Neural progenitor cell (in vitro differentiated cells): ENCODE measurements at regions not wholly inside any gene's neighbourhood (a gene's known extent, or its start where the extent isn't known, plus 50 kb on each side); places are given as distances from the start of the nearest gene placed in this dataset.

Source experiments
- DNase-seq: peaks from one replicate; pipeline ENCODE4 v3.0.0-alpha.2; 2016; ENCODE audit warnings: low spot score
- H2AFZ ChIP-seq: fragments of 200-600 bp; sonication (generic); replicated peaks from 2 replicates; pipeline ENCODE4 v1.6.1; 2016; ENCODE audit warnings: antibody characterized with exemption
- H3F3A ChIP-seq: fragments of 200-600 bp; sonication (generic); 2 replicates; pipeline ENCODE4 v1.6.1; 2016; ENCODE audit warnings: antibody characterized with exemption, low read depth
- H3K27ac ChIP-seq: fragments of 200-600 bp; sonication (generic); 2 replicates; pipeline ENCODE4 v1.5.1; 2016; ENCODE audit warnings: mild to moderate bottlenecking
- H3K27me3 ChIP-seq: fragments of 200-600 bp; sonication (generic); 2 replicates; pipeline ENCODE4 v1.6.1; 2016; ENCODE audit warnings: mild to moderate bottlenecking, moderate library complexity
- H3K36me3 ChIP-seq: fragments of 200-600 bp; sonication (generic); 2 replicates; pipeline ENCODE4 v1.5.1; 2016
- H3K4me1 ChIP-seq: fragments of 200-600 bp; sonication (generic); 2 replicates; pipeline ENCODE4 v1.6.1; 2016; ENCODE audit warnings: mixed run types
- H3K4me2 ChIP-seq: fragments of 200-600 bp; sonication (generic); 2 replicates; pipeline ENCODE4 v1.6.1; 2016
- H3K4me3 ChIP-seq: fragments of 200-600 bp; sonication (generic); 2 replicates; pipeline ENCODE4 v1.5.1; 2016
- H3K79me2 ChIP-seq: fragments of 200-600 bp; sonication (generic); 2 replicates; pipeline ENCODE4 v1.6.1; 2016; ENCODE audit warnings: low read depth
- H3K9ac ChIP-seq: fragments of 200-600 bp; sonication (generic); 2 replicates; pipeline ENCODE4 v1.6.1; 2016
- H3K9me3 ChIP-seq: fragments of 200-600 bp; sonication (generic); 2 replicates; pipeline ENCODE4 v1.5.1; 2016; ENCODE audit warnings: low read depth
- H4K20me1 ChIP-seq: fragments of 200-600 bp; sonication (generic); 2 replicates; pipeline ENCODE4 v1.6.1; 2016; ENCODE audit warnings: low read depth
- H3K27ac Mint-ChIP-seq: 3 replicates; pipeline ENCODE4 v1.8.0; 2021; ENCODE audit warnings: mixed read lengths
- H3K27me3 Mint-ChIP-seq: 2 replicates; pipeline ENCODE4 v1.8.0; 2022; ENCODE audit warnings: low read depth, mild to moderate bottlenecking, inconsistent platforms, moderate library complexity, mixed read lengths; ENCODE audit not compliant: insufficient read depth
- H3K36me3 Mint-ChIP-seq: 3 replicates; pipeline ENCODE4 v1.8.0; 2021; ENCODE audit warnings: mixed read lengths
- H3K4me1 Mint-ChIP-seq: 3 replicates; pipeline ENCODE4 v1.8.0; 2021; ENCODE audit warnings: mixed read lengths
- H3K4me3 Mint-ChIP-seq: 3 replicates; pipeline ENCODE4 v1.8.0; 2021; ENCODE audit warnings: mild to moderate bottlenecking, moderate library complexity, mixed read lengths
- H3K9me3 Mint-ChIP-seq: 3 replicates; pipeline ENCODE4 v1.8.0; 2020; ENCODE audit warnings: mixed read lengths
- EZH2 ChIP-seq: fragments of 200-600 bp; sonication (generic); IDR thresholded peaks from 2 replicates; pipeline ENCODE4 v1.6.1; 2017; ENCODE audit warnings: antibody characterized with exemption, mild to moderate bottlenecking, moderate library complexity
- EZH2phosphoT487 ChIP-seq: fragments of 200-600 bp; sonication (generic); IDR thresholded peaks from 2 replicates; pipeline ENCODE4 v1.6.1; 2017; ENCODE audit warnings: antibody characterized with exemption
- TF ChIP-seq, protein P1 (sequence below): fragments of 200-600 bp; sonication (generic); IDR thresholded peaks from 2 replicates; pipeline ENCODE4 v1.5.1; 2017; ENCODE audit warnings: antibody characterized with exemption, mild to moderate bottlenecking

DNA sequence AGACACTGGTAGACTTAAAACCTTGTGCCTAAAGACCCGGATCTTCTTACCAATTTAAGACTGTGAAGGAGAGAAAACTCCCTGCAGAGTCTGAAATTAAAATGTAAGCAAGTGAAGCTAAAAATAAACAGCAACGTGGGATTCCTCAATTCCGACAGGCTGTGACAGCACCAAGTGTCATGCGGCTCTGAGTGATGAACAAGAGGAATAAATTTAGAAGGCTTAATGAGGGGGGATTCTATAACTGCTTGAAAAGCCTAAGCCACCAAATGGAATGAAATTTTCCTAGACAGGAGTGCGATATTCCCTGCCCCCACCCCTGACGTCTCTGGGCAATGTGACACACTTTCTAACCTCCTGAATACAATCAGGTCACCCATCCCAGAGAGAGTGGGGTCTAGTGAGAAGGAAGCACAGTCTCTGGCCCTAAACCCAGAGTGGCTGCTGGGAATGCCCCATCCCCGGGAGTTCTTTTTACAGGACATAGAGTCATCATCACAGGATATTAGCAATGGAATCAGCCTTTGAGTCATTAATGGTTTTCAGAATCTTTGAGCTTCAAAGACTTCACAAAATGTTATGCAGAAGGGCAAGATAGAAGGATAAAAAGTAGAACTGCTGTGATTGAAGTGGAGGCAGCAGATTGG lies 114.3 kb downstream of the EDEM1 start:
- Histone ChIP-seq H3K4me1 (no peaks in the 10 kb centered on the region), H3K27me3 (no peaks in the 10 kb centered on the region), H3K79me2 (no peaks in the 10 kb centered on the region), H3K9me3 (no peaks in the 10 kb centered on the region), H3K36me3 (no peaks in the 10 kb centered on the region), H2AFZ (no peak overlapping the region), H3K9ac (no peak overlapping the region), H4K20me1 (no peaks in the 10 kb centered on the region), H3K27ac (no peak overlapping the region), H3F3A (no peaks in the 10 kb centered on the region), H3K4me3 (no peak overlapping the region), H3K4me2 (no peak overlapping the region)
- no peak for TF ChIP-seq EZH2phosphoT487
- no peaks in the 10 kb centered on the region for H3K36me3 Mint-ChIP-seq
- DNase-seq = no peak
- no peak overlapping the region for H3K4me3 Mint-ChIP-seq
- H3K27ac Mint-ChIP-seq = no peak overlapping the region
- peaks cover 3% of the 10 kb centered on the region for H3K27me3 Mint-ChIP-seq
- no peaks in the 10 kb centered on the region for H3K9me3 Mint-ChIP-seq
- H3K4me1 Mint-ChIP-seq = peaks cover 18% of the 10 kb centered on the region

DNA sequence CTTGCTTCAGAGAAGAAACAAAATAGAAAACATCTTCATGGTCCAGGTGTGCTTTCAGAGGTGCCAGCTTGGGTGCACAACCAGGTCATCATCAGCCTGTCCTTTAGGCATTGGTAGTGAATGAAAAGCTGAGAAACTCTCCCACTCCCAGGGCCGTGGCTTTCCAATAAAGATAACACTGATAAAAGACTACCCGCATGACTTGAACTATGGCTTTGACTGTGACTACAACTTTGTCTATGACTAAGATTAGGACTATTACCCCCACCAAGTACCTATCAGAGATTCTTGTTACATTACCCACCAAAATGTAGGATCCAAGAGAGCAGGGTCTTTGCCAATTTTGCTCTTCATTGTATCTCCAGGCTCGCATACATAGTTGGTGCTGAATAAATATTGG lies 115.2 kb downstream of the EDEM1 start:
- no peak overlapping the region for H3K4me3 ChIP-seq
- Mint-ChIP-seq H3K9me3 (no peaks in the 10 kb centered on the region), H3K4me3 (no peak overlapping the region), H3K4me1 (peaks cover 18% of the 10 kb centered on the region), H3K27me3 (peaks cover 3% of the 10 kb centered on the region), H3K27ac (no peak overlapping the region), H3K36me3 (no peaks in the 10 kb centered on the region)
- no peaks in the 10 kb centered on the region for H3K4me1 ChIP-seq
- H3K27ac ChIP-seq = no peak overlapping the region
- no peaks in the 10 kb centered on the region for H4K20me1 ChIP-seq
- TF ChIP-seq, protein P1, sequence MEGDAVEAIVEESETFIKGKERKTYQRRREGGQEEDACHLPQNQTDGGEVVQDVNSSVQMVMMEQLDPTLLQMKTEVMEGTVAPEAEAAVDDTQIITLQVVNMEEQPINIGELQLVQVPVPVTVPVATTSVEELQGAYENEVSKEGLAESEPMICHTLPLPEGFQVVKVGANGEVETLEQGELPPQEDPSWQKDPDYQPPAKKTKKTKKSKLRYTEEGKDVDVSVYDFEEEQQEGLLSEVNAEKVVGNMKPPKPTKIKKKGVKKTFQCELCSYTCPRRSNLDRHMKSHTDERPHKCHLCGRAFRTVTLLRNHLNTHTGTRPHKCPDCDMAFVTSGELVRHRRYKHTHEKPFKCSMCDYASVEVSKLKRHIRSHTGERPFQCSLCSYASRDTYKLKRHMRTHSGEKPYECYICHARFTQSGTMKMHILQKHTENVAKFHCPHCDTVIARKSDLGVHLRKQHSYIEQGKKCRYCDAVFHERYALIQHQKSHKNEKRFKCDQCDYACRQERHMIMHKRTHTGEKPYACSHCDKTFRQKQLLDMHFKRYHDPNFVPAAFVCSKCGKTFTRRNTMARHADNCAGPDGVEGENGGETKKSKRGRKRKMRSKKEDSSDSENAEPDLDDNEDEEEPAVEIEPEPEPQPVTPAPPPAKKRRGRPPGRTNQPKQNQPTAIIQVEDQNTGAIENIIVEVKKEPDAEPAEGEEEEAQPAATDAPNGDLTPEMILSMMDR = no peak
- TF ChIP-seq EZH2phosphoT487 (no peak), EZH2 (no peak)
- no peak overlapping the region for H3K4me2 ChIP-seq
- no peaks in the 10 kb centered on the region for H3F3A ChIP-seq
- H3K9ac ChIP-seq = no peak overlapping the region
- no peak overlapping the region for H2AFZ ChIP-seq
- no peaks in the 10 kb centered on the region for H3K27me3 ChIP-seq
- H3K9me3 ChIP-seq = no peaks in the 10 kb centered on the region
- DNase-seq = no peak
- H3K36me3 ChIP-seq = no peaks in the 10 kb centered on the region
- H3K79me2 ChIP-seq = no peaks in the 10 kb centered on the region

DNA sequence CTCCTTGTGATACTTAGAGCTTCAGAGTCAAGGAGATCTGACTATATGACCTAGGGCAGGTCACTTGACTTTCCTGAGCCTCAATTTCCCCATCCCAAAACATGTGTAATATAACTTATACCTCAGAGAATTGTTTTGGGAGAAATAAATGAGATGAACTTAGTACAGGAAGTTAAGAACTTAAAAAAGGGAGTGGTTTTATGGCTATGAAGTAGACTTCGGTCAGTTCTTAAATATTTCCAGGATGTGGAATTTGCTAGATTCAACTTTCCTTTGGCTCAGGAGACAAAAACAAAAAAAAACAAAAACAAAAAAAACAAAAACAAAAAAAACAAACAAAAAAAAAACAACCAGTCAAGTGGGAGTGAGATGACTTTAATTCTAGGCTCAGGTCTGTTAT lies 116.7 kb downstream of the EDEM1 start:
- Histone ChIP-seq H3K27me3 (no peaks in the 10 kb centered on the region), H3K4me1 (no peaks in the 10 kb centered on the region), H3K4me2 (no peak overlapping the region), H3K36me3 (no peaks in the 10 kb centered on the region), H3K27ac (no peak overlapping the region), H4K20me1 (no peaks in the 10 kb centered on the region), H3K4me3 (no peak overlapping the region), H3K9ac (no peak overlapping the region), H3K9me3 (no peaks in the 10 kb centered on the region), H2AFZ (no peak overlapping the region), H3K79me2 (no peaks in the 10 kb centered on the region), H3F3A (no peaks in the 10 kb centered on the region)
- H3K27ac Mint-ChIP-seq = no peak overlapping the region
- peaks cover 11% of the 10 kb centered on the region for H3K4me1 Mint-ChIP-seq
- no peaks in the 10 kb centered on the region for H3K9me3 Mint-ChIP-seq
- no peak overlapping the region for H3K4me3 Mint-ChIP-seq
- no peak for DNase-seq
- H3K36me3 Mint-ChIP-seq = no peaks in the 10 kb centered on the region
- peaks cover 3% of the 10 kb centered on the region for H3K27me3 Mint-ChIP-seq
- TF ChIP-seq, protein P1 = no peak
- no peak for TF ChIP-seq EZH2
- no peak for TF ChIP-seq EZH2phosphoT487

DNA sequence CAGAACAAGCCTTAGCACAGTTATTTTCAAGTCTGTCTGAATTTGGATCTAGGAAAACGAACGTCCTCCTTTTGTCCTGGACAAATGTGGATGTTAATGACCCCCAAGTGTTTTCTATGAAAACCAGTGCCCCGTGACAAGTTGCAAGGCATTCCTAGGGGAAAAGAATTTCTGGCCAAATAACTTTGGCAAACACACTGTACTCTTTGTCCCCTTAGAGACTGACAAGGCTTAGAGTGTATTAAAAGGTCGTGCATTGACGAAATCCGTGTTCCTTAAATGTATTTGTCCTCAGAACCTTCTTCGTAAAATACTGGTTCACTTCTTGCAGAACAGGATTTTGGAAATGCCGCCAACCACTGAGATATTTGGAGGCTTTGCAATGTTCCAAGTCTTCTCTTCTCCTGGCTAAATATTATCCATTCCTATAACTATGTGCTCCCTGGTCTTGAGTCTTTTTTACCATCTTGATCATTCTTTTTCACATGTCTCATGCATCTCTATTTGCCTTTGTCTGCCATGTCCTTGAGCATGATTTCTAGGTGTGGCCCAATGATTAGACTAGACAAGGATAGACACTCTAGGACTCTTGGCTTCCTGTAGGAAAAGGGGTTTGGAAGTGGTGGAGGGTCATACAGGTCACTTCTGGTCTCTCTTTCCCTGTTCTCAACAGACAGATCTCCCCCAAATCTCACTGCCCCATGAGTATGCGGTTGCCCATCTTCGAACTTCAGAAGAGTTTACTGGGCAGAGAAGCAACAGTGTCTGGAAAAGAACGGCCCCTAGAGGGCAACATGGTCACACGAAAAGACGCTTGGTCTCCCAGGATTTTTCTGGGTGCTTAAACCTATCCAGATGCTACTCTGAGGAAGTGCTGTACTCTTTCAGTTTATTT lies 117.5 kb downstream of the EDEM1 start:
- H3K36me3 Mint-ChIP-seq = no peaks in the 10 kb centered on the region
- no peak overlapping the region for H3K4me2 ChIP-seq
- no peaks in the 10 kb centered on the region for H3K36me3 ChIP-seq
- peaks cover 3% of the 10 kb centered on the region for H3K27me3 Mint-ChIP-seq
- H3K9me3 ChIP-seq = no peaks in the 10 kb centered on the region
- H4K20me1 ChIP-seq = no peaks in the 10 kb centered on the region
- no peaks in the 10 kb centered on the region for H3K79me2 ChIP-seq
- peak overlapping the region; percentile 66 for H2AFZ ChIP-seq
- no peak overlapping the region for H3K4me3 ChIP-seq
- peaks cover 8% of the 10 kb centered on the region for H3K4me1 Mint-ChIP-seq
- no peak for TF ChIP-seq EZH2
- TF ChIP-seq, protein P1 = peak; percentile 89
- TF ChIP-seq EZH2phosphoT487 = no peak
- no peak overlapping the region for H3K27ac Mint-ChIP-seq
- no peaks in the 10 kb centered on the region for H3F3A ChIP-seq
- H3K9ac ChIP-seq = no peak overlapping the region
- DNase-seq = peak; percentile 78
- no peak overlapping the region for H3K4me3 Mint-ChIP-seq
- H3K9me3 Mint-ChIP-seq = no peaks in the 10 kb centered on the region
- H3K27me3 ChIP-seq = no peaks in the 10 kb centered on the region
- H3K27ac ChIP-seq = no peak overlapping the region
- no peaks in the 10 kb centered on the region for H3K4me1 ChIP-seq
